VCaP (cell line): ENCODE measurements at regions not wholly inside any gene's neighbourhood (a gene's known extent, or its start where the extent isn't known, plus 50 kb on each side); places are given as distances from the start of the nearest gene placed in this dataset.

Source experiments
- H3K27ac ChIP-seq: fragments of 450-650 bp; 2 replicates; pipeline ENCODE4 v1.5.1; 2017
- TF ChIP-seq, protein P1 (sequence below): fragments of 450-650 bp; conservative IDR thresholded peaks from 2 replicates; pipeline ENCODE4 v1.5.1; 2017; ENCODE audit warnings: mild to moderate bottlenecking, moderate library complexity

DNA sequence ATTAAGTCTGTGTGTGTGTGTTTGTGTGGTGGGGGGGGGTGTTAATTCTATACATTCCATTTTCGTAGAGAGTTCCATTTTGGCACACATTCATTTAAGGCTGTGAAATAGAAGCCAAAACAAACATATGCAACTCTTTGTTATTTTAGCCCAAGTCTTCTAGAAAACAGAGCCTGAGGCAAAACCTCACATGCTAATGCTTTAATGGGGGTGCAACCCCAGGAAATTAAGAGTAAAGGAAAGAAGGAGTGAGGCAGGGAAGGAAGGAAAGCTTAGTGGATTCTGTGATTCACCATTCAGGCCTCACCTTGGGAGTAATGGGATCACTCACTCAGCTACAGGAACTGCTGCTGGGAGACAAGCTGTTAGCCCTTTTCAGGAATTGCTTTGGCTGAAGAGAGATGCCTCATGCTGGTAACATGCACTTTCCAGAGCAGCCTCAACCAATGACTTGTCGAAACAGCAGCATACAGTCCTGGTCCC lies 73.0 kb upstream of the CTTNBP2 start:
- TF ChIP-seq, protein P1, sequence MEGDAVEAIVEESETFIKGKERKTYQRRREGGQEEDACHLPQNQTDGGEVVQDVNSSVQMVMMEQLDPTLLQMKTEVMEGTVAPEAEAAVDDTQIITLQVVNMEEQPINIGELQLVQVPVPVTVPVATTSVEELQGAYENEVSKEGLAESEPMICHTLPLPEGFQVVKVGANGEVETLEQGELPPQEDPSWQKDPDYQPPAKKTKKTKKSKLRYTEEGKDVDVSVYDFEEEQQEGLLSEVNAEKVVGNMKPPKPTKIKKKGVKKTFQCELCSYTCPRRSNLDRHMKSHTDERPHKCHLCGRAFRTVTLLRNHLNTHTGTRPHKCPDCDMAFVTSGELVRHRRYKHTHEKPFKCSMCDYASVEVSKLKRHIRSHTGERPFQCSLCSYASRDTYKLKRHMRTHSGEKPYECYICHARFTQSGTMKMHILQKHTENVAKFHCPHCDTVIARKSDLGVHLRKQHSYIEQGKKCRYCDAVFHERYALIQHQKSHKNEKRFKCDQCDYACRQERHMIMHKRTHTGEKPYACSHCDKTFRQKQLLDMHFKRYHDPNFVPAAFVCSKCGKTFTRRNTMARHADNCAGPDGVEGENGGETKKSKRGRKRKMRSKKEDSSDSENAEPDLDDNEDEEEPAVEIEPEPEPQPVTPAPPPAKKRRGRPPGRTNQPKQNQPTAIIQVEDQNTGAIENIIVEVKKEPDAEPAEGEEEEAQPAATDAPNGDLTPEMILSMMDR: no peak
- no peak overlapping the region for H3K27ac ChIP-seq

DNA sequence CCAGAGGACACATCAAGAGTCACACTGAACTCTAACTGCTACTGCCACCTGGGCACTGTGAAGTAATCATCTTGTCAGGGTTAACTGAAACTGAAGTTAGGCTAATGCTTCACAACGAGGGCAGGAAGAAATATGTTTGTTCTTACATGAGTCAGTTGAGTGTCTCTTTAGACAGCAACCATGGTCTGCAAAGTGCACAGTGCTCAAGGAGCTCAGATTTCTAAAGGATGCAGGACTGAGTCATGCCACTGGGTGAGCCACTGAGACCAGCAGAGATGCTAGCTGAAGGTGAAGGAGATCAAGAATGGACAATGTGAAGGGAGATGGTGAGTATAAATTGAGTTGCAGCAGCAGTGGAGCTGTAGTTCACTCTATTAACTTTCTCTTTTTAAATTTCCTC lies 76.0 kb upstream of the CTTNBP2 start:
- no peak overlapping the region for H3K27ac ChIP-seq
- TF ChIP-seq, protein P1: no peak

DNA sequence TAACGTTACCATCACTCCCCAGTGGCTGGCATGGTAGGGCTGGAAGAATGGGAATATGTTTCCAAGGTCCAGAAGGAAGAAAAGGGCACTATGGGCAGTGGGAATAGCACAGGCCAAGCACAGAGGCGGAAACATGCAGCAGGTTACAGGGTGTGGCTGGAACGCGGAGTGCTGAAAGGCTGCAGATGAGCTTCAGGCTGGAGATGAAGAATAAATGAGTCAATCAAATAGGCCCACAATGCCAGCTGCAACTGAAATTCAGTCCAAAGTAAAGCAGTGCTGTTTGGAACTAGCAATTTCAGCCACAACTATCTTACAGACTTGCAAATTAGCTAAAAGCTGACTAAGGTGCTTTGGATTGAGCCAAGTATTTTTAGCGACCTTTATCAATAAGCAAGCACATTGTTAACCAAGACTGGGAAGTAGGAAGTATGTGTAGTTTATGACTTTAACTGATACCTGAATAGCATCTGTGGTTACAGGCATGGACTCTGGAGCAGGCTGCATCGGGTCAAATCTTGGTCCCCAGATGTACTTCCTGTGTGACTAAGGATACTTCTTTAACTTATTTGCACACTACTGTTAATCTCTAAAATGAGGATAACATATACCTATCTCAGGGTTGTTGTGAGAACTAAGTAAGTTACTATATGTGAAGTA lies 77.5 kb upstream of the CTTNBP2 start:
- no peak overlapping the region for H3K27ac ChIP-seq
- TF ChIP-seq, protein P1: no peak

DNA sequence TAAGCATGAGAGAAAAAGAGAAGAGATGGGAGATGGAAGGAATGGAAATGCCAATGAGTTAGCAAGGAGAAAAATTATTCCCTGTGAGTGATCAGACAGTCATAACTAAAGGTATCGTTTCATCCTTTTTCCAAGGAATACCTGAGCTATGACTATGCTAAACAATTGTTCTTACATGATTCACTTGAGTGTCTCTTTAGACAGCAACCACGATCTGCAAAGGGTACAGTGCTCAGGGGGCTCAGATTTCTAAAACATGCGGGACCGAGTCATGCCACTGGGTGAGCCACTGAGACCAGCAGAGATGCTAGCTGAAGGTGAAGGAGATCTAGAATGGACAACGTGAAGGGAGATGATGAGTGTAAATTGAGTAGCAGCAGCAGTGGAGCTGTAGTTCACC lies 78.0 kb upstream of the CTTNBP2 start:
- TF ChIP-seq, protein P1: no peak
- peak overlapping the region; percentile 41 for H3K27ac ChIP-seq

DNA sequence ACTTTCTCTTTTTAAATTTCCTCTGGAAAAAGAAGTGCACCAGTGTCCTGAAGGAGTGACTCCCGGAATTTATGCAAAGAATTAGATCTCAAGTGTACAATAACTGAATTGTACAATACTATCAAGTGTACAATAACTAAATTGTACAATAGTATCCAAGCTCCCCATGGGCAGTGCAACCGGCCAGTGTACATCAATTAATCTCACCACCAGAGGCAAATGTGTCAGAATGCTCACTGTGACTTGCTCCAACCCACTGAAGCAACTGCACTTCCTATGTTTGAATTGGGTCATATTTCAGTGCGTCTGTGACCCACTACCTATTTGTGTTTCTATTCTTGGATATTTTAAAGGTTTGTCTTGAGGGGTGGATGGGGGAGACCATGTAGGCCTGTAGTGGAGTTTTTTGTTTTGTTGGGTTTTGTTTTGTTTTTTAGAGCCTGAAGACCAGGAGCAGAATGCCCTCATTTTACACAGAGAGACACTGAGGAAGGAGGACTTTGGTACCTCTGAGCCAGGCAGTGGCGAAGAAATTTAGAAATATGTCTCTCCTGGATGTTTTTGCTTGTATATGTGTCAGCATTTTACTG lies 78.5 kb upstream of the CTTNBP2 start:
- TF ChIP-seq, protein P1: peak; percentile 46
- peak overlapping the region; percentile 41 for H3K27ac ChIP-seq

DNA sequence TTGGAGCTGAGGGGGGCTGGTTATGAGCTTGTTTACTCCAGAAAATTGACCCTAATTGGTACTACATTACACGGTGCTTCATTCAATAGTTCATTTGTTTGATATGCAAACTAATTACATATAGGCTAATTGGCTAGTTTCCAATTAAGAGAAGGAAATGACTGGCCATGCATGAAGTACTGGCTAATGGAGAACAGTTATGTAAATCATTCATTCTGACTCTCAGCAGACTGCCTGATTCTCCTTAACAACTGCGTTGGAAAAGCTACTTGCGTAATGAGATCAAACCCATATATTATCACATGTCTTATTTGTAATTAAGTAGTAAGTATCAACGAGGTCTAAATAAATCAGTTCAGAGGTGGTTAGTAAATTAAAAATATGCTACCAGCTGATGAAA lies 81.8 kb upstream of the CTTNBP2 start:
- TF ChIP-seq, protein P1: no peak

DNA sequence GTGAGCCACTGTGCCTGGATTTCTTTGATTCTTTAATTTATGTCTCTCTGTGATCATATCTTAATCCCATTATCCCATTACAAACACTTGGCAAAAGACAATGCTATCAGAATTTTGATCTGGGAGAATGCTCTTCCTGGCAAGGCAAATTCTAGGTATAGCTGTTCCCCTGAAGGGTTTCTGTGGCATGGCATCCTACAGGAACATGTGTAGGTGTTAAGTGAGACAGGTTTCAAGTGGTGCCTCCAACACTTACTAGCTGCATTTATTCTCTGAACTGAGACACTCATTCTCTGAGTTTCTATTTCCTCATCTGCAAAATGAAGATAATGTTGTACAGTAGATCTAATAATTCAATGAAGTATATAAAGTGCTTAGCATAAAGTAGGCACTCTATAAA lies 87.1 kb upstream of the CTTNBP2 start:
- TF ChIP-seq, protein P1: no peak
- no peak overlapping the region; the same call in 1 of the 2 replicates for H3K27ac ChIP-seq

More for the DNA sequence above, 81.8 kb upstream of the CTTNBP2 start:
- H3K27ac ChIP-seq: no peak overlapping the region
